CD4-positive, alpha-beta T cell treated with Interferon alpha-2 for 1 hour (primary cell): ENCODE measurements at regions not wholly inside any gene's neighbourhood (a gene's known extent, or its start where the extent isn't known, plus 50 kb on each side); places are given as distances from the start of the nearest gene placed in this dataset.
A peak's percentile ranks its signal among the peaks of the same experiment; 100 is the strongest.
"Not testable (repeated sequence)": the region's sequence is repeated elsewhere in the genome, so short reads cannot be mapped to it uniquely, and the experiment has no call there.

Experiments
- DNase-seq, 2 donors: peaks; one replicate each; pipeline ENCODE4 v3.0.0-alpha.2; 2020 to 2022

DNA sequence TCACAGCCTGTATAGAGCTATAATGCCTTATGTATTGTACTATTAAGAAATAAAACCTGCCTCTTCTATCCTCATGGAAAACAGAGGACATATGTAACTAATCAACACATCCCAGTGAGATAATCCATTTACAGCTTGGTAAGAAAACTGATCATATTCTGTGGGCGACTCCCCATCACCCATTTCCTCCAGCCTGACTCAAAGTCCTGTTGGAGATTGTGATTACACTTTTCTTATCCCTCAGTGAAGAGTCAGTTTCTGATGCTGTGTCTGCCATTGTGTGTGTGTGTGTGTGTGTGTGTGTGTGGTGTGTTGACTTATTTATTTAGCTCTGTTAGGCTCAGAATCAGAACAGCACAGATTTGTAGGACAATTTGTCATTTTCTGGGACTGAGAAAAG lies 212.8 kb downstream of the FGF9 start:
- no peak for DNase-seq

DNA sequence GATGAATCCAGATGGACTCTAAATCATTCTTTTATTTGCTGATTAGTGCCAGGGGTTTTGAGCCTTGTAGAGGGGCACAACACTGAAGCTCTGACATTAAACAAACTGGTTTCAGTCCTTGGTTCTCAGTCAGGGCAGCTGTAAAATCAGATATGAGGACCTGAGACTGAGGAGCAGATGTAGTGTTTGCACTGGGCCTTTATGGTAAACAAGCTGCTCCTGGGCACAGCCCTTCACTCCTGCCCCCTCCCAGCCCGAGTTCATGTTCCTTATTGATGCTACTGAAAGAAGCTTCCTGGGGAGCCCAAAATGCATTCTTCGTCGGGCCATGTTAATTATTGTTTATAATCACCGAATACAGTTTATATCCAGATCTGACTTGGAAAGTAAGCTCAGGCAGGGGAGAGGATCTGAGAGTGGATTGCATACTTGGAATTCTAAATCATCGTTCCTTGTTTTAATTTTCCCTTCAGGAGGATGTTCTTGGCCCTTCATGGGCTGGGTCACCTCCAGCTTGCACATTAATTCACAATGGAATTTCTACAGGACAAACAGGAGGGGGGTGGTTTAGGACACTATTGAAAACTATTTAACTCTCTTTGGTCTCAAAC lies 213.5 kb downstream of the FGF9 start:
- no peak for DNase-seq

DNA sequence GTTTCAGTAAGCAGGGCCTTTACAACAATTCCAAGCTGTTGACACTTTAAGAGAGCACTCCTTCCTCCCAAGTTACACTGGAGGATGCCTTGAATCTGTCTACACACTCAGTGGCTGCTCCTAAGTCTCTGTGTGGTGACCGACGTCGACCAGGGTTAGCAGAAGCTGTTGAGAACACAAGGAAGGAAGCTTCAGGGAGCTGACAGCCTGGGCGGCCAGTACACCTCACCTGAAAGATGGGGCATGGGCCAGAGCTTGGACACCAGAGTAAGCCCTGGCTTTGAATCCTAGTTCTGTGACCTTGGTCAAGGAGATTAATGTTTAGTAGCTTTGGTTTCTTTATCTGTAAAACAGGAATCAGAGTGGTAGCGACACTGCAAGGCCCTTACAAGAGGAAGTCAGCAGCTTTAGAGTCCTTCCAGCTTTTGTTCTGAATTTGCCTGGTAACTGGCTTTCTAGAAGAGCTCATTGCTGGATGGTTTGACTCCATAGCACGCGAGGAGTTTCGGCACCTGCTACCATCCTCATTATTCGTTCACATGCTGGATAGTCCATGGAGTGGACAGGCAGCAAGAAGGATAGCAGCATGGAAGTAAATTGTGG lies 214.2 kb downstream of the FGF9 start:
- no peak for DNase-seq

DNA sequence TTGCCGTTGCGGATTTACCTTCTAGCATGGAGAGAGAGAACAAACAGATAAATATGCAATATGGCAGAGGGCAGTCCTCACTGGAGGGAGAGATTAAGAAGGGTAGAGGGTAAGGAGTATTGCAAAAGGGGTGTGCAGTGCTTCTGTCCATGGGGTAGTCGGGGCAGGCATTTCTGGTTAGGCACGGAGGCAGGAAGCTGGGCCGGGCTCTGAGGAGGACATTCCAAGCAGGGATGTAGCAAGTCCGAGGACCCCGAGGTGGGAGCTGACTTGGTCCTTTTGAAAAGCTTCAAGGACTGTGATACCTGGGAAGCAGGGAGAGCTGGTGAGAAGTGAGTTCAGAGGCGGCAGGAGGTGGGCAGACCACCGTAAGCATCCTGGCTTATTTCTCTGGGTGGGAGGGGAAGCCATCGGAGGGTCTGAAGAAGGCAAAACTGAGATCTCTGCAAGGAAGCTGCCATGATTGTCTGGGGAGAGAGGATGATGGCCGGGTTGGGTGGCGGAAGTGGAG lies 214.9 kb downstream of the FGF9 start:
- no peak for DNase-seq

DNA sequence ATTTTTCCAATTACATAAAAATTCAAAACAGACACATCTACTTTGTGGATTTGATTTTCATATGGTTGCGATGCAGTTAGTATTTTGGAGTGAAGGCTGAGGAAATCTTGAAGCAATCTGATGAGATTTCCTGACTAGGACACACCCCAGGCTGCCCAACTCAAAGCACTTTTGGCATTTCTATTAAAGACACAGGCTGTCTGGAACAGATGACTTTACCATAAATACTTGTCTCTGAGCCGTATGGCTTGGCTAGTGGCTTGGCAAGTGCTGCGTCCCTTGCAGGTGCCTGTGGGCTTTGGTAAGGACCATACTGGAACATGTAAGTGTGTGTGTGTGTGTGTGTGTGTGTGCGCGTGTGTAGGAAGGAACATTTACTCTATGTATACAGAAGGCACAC lies 218.8 kb downstream of the FGF9 start:
- no peak for DNase-seq

DNA sequence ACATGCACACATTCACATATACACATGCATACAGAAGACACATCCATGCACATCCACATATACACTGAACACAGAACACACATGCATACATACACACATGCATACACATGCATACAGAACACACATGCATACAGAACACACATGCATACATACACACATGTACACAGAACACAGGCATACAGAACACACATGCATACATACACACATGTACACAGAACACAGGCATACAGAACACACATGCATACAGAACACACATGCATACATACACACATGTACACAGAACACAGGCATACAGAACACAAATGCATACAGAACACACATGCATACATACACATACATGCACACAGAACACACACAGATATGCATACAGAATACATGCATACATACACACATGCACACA lies 219.3 kb downstream of the FGF9 start:
- DNase-seq: not testable (repeated sequence)

DNA sequence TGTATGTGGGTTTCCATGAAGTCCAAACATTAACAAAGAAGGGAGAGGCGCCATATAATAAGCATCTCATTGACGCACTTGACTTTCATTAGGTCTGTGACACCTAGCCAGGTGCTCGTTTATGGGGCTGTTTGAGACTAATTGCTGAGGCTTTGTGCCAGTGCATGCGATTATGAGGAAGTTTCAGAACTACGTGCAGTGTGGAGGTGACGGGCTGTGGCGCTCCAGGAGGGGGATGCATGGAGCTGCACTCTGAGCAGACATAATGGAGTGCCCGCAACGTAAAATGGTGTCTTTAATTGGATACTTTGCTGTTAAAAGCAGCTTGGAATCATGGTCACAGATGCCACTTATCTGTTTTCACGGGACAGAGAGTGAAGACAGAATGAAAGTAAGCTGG lies 223.2 kb downstream of the FGF9 start:
- DNase-seq: no peak

DNA sequence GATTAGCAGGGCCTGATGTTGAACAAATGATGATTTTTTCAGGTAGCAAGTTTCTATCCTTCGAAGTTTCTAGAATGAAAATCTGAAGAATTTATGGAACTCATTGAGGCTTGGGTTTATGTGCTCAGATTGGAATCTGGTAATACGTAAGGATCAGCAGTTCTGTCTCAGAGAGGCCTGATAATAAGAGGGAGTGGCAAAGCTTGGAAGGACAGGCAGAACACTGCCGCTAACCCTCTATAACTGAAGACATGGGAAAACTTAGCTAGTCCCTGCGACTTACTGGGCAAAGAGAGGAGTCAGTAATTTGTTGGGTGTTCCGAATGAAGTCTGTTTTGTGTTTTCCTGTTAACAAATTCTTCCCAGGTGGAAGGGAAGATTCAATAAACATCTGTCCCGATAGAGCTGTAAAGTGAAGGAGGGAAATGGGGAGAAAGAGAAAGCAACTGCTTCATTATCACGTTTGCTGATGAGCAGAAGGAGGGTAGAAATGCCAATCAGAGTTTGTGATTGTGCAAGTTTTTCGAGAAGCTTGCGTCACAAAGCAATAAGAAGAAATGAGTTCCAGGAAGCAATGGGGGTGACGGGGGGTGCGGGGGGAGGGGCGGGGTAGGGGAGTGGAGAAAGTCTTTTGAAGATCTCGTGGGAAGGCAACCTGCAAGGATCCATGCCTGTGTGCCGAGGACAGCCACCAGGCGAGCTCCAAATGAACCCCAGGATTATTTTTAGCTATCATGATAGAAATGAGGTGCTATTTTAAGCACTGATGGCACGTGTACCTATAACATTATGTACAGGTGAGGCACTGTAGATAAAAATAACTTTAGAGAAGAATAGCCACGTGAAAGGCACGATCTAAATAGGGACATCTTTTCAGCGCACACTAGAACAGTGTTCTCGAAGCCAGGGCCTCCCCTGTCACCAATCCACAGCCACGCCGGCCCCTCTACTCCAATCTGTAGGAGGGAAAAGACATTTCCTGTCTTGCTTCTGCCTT lies 224.1 kb downstream of the FGF9 start:
- no peak for DNase-seq

DNA sequence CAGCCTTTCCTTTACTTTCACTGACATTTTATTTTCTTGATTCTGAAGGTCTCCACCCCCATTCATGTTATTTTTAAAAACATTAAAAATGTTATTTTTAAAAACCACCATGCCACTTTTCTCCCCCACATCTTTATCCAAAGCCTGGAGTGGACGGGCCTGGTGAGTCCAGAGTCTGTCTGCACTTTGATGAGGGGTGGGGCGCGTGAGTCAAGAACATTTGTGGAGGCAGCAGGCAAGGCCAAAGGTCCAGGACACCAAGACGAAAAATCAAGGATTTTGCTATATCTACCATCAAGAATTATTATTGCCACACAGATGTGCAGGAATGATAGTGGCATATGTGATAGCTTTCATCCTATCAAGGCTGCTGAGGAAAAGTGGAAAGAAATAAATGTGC lies 224.9 kb downstream of the FGF9 start:
- DNase-seq: no peak

DNA sequence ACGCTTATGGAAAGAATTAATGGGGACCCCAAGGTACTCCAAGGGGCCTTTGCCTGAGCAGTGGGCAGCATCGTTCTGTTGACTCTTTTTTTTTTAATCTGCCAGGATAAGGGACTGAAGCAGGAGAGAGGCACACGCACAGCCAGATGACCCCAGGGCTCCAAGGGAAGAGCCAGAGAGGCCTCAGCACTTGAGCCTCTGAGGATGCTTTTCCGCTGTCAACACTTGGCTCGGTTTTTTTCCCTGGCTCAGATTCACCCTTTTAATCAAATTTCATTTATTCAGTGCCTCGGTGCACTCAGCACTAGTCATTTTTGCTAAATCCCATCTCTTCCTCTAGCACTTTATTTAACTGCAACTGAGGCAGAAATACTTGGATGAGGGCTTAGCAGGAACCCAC lies 226.3 kb downstream of the FGF9 start:
- no peak for DNase-seq

DNA sequence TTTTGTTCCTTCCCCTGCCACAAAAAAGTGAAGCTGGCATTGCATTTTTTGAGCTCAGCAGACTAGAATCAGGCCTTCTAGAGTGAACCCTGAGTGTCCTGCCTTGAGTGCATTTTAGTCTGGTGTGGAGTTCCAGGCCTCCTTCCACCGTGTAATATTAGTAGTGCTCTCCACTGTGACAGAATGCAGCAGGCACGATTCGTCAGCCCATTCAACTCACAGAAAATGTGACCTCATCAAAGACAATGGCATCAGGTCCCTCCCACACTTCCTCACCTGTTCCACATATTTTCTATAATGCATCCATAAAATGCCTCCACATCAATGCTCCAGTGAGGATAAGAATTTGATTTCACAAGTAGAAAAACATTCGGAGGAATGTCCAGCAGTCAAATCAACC lies 227.6 kb downstream of the FGF9 start:
- no peak for DNase-seq

DNA sequence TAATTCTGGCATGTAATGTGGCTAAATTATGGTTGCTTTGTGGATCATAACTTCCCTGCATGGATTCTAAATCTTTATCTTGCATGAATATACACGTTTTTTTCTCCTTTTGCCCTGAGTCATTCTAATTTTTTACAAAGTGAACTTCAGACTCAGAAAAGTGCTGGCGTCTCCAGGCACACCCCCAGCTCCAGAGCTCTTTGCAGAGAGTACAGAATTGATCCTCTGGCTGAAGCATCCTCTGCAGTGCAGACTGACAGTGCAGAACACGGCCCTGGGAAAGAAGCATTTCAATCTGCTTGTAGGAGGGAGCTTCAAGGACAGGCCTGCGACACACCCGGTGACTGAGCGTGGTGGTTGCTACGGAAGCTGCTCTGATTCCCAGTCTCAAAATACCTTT lies 228.1 kb downstream of the FGF9 start:
- no peak for DNase-seq

DNA sequence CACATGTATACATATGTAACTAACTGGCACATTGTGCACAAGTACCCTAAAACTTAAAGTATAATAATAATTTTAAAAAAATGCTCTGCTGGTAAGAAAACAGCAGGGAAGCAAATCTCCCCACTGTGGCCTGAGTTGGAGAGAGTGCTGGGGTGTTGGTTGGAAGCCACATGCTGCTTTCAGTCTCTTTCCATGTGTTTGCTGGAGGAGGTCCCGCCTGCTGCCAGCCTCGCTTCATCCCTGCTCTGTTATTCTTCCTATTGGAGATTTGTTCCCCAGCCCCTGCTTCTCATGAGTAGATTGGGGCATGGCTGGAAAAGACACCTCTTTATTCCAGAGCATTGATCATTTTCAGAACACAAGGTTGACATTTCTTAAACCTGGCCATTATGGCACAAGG lies 230.5 kb downstream of the FGF9 start:
- no peak for DNase-seq

DNA sequence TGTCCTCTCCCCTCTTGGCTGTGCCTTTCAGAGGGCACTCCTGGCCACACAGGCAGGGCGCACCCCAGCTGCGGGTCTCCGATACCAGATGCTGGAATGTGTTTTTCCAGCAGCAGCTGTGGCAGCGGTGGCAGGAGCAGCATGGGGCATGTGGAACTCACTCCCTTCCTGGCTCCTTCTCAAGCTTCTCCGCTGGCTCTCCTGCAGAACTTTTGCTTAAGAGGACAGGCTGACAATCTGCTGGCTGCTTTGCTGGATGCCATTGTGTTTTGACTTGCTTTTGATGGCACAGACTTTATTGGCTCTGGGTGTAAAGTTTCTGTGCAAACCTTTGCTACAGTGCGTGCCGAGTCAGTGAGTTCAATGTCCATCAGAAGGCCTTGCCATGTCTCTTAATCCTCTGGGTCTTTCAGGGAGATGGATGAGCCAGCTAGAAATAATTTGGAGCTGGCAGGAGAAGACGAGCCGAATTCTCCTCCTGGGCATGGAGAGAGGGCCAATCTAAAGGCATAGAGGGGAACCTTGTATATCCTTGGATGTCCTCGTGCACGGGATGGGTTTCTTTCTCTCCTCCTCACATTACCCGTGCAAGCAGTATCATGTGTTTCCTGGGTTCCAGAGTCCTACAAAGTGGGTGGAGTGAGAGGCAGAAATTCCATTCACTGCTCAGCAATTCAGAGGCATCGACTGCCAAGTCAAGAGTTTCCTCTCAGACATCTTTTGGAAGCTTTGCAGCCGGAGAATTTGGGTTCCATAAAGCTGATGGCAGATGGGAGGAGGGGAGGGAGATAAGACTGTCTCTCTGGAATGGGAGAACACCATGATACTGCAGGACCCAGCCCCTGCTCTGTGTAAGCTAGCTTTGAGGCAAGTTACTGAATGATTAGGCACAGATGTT lies 231.2 kb downstream of the FGF9 start:
- no peak for DNase-seq

DNA sequence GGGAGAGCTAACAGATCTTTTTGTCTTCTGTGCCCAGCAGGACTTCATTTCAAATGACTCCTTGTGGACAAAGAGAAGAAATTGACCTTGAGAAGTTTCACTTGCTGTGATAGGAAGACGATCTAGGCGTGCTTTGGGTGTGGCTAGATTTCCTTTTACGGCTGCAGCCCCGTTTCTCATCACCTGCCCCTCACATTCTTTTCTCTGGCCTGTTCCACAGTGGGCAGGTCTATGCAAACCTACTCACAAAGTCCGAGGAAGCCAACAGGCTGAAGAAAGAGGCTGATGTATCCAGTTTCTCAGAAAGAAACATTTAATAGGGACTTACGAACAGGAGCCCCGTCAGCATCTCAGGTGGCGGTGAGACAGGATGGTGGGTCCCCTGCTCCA lies 231.8 kb downstream of the FGF9 start:
- no peak for DNase-seq

DNA sequence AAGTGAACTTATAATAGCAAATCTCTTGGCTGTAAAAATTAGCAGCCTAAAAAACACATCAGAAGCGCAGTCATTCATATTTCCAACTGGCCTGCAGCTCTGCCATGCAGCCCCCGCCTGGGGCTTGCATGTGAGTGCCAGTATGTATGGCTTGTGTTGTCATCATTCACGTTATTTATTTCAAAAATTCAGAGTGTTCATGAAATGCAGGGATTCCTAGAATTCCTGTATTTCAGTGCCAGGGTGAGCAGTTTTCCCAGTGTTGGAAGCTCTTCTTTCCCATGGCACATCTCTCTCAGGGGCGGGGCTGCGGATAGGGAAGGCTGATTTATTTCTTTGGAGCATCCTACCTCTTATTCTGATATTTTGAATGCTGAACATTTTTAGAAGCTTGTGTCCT lies 234.6 kb downstream of the FGF9 start:
- DNase-seq: no peak

DNA sequence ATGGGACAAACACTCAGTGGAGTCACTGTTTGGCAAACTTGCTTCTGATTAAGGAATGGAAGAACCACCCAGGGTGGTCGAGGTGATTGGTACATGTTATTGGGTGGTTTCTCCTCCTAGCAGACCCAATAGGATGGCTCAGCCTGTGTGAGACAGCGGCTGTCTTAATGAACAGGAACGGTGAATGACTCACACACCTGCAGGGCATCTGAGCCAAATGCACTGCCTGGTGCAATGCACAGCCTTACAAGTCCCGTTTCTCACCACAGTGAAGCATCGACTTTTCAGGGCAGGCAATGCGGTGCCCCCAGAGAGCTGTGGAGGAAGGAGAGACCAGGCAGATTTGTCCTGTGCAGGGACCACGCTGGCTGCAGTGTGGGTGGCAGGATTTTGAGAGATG lies 238.5 kb downstream of the FGF9 start:
- no peak for DNase-seq

DNA sequence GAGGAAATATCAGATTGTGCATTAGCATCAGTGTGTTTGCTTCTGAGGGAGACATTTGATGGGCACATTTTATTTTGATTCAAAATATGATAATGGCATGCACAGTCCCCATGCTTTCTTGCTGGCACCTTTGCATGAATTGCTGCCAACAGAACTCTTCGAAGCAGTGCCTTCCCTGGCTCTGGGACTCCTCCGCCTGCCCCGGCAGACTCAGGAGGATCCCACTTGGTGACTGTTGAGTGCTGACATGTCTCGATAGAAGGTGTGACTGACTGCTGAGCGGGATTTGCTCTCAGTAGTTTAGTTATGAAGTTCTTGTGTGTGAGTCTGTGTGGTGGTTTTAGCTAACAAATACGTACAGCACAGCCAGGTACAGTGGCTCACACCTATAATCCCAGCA lies 239.7 kb downstream of the FGF9 start:
- no peak for DNase-seq

DNA sequence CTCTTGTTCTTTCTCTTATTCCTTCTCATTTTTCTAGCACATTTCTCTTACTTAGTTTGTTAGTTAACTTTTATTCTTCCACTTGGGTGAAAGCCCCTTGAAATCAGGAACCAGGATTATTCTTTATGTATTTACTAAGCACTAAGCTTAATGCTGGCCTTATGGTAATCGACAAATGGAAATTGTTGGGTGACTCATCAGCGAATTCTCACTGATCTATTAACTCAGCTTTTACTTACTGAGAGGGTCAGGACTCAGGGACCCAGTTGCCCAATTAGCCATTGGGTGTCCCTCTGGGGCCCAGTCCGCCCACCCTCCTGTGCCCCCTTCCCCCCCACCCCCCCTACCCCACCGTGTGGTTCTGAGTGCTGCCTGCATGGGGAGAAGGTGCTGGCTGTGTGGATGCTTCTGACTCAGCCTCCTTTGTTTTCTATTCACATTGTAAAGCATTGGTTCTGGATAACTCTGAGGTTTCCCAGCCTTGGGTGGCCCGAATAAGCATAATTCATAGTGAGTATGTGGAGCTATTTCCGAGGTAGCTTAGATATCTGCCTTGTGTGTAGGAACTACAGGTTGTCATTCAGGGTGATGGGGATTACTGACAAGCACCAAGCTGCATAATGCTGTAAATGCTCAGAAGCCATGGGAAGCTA lies 240.9 kb downstream of the FGF9 start:
- DNase-seq: no peak

DNA sequence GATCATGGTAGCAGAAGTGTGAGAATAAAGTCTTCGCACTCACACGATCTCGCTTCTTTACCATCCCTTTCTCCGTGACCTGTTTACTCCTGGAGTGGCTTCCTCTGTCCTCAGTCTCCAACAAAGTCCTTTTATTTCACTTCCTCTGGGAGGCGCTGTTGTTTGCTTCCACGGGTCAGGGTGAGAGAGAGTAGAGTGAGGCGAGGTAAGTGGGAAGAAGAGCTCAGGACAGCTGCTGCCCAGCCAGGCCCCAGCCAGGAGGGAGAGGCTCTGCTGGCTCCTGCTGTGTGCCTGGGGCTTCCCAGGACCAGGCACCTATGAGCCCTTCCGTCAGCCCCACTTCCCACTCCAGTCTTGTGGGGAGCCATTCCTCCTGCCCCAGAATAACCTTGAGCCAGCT lies 242.1 kb downstream of the FGF9 start:
- DNase-seq: peak in 1 of 2 donors; percentile 6

DNA sequence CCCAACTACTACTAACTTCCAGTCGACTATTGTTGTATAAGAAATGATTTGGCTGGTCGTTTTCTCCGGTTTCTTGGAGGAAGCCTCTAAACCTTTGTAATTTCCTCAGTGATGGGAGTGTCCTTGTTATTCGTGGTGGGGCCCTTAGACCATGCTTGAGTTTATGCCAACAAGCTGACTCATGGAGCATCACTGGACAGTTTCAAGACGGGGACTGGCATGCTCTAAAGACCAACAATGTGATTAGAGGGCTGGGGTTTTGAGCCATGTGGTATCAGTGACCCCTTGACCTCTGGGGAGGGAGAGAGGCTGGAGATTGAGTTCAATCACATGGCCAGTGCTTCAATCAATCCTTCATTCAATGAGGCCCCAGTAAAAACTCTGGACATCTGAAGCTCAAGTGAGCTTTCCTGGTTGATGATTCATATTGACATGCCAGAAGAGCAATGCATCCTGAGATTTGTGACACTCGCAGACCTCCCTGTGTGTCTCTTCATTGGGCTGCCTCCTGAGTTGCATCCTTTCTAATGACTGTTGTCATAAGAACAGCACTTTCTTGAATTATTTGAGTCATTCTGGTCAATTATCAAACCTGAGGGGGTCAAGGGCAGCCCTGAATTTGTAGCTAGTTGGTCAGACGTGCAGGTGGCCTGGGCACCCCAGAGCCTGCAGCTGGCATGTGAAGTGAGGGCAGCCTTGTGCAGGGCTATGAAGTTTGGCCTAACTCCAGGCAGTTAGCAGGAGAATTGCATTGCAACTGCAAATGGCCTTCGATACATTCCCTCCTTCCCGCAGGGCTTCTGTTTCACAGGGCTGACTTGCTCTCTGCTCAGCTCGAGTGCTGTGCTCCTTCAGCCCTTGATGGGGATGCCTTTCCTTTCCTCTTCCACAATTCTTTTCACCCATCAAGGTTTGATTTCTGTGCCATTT lies 246.5 kb downstream of the FGF9 start:
- no peak for DNase-seq
